Activated naive CD4-positive, alpha-beta T cell treated with anti-CD3 and anti-CD28 coated beads, Interleukin-2, amount 10 ng/mL, durations not matched to agents 7 days and 5 days (primary cell): ENCODE measurements at regions not wholly inside any gene's neighbourhood (a gene's known extent, or its start where the extent isn't known, plus 50 kb on each side); places are given as distances from the start of the nearest gene placed in this dataset.

Experiments used
- CTCF ChIA-PET: fragments of 350-600 bp; sonication (Branson Sonifier 250); formaldehyde crosslinking; loops from one replicate; lab custom pipeline; 2021; ENCODE audit warnings: antibody characterized with exemption; lab: Charles Lee
- DNase-seq: peaks from one replicate; pipeline ENCODE4 v3.0.0-alpha.2; 2020
- H3K27ac Mint-ChIP-seq: one replicate; pipeline ENCODE4 v1.8.0; 2021; ENCODE audit warnings: mild to moderate bottlenecking, moderate library complexity, mixed read lengths
- H3K27me3 Mint-ChIP-seq: one replicate; pipeline ENCODE4 v1.8.0; 2021; ENCODE audit warnings: mild to moderate bottlenecking, mixed read lengths
- H3K36me3 Mint-ChIP-seq: one replicate; pipeline ENCODE4 v1.8.0; 2021; ENCODE audit warnings: mixed read lengths
- H3K4me1 Mint-ChIP-seq: one replicate; pipeline ENCODE4 v1.8.0; 2021; ENCODE audit warnings: mixed read lengths
- H3K4me3 Mint-ChIP-seq: one replicate; pipeline ENCODE4 v1.8.0; 2021; ENCODE audit warnings: mild to moderate bottlenecking, moderate library complexity, mixed read lengths
- H3K9me3 Mint-ChIP-seq: one replicate; pipeline ENCODE4 v1.8.0; 2021; ENCODE audit warnings: mixed read lengths

DNA sequence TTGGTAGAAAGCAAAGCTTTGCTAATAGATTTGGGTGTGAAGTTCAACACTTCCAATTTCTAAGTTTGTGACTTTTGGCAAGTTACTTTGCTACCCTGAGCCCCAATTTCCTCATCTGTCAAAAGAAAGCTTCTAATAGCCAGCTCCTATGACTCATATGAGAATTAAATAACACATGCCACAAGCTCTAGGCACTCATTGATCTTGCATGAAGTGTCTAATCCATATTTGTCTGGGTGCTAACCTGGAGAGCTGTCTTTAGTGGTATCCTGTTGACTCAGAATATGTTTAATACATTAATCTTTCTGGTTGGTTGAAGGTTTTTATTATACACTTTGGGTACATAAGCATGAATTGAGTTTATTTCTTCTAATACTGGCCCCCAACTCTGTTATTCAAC lies 188.8 kb downstream of the POSTN start:
- DNase-seq, result no peak
- no peak overlapping the region for H3K4me3 Mint-ChIP-seq
- peaks cover 2% of the 10 kb centered on the region for H3K9me3 Mint-ChIP-seq
- no peaks in the 10 kb centered on the region for H3K27me3 Mint-ChIP-seq
- no peak overlapping the region for H3K27ac Mint-ChIP-seq
- H3K36me3 Mint-ChIP-seq, result no peaks in the 10 kb centered on the region
- no peaks in the 10 kb centered on the region for H3K4me1 Mint-ChIP-seq
- CTCF ChIA-PET, result no interaction called here

DNA sequence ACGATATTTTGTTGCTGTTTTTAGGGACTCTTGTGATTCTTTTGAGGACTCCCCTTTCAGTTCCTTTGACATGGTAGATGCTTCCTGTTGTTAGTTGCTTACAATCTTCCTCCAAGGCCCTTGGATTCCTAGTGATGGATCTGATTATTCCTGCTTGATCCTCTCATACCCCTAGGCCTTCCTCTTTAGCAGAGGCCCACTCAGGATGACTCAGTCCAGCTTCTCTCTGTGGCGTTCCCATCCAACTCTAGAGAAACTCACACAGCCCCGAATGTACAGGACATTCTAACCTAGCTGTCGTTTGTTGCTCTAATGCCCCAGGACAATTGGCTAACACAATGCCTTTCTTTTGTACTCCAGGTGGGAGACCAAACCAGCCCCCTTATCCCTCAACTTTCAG lies 191.4 kb downstream of the POSTN start:
- DNase-seq, result no peak
- H3K9me3 Mint-ChIP-seq, result peaks cover 2% of the 10 kb centered on the region
- H3K27ac Mint-ChIP-seq, result no peak overlapping the region
- no peaks in the 10 kb centered on the region for H3K27me3 Mint-ChIP-seq
- H3K4me3 Mint-ChIP-seq, result no peak overlapping the region
- CTCF ChIA-PET, result no interaction called here
- no peaks in the 10 kb centered on the region for H3K4me1 Mint-ChIP-seq
- no peaks in the 10 kb centered on the region for H3K36me3 Mint-ChIP-seq

DNA sequence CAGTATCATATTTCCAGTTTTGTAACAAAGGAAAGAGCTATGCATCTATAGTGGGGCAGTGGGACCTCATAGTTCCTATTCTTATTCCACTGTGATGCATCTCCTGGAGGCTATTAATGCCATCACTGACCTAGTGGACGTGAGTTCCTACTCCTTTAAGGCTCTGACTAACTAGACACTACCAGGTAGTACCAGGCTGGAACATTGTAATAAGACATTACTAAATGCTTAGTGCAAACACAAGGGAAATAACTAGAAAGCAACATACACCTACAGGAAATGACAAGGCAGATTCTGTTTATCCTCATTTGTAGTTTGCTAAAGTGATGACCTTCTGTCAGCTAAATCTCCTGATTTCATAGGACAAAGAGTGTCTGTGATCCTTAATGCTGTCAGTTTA lies 192.5 kb downstream of the POSTN start:
- Mint-ChIP-seq H3K4me1 (no peaks in the 10 kb centered on the region), H3K27ac (no peak overlapping the region), H3K9me3 (peaks cover 2% of the 10 kb centered on the region), H3K4me3 (no peak overlapping the region), H3K27me3 (no peaks in the 10 kb centered on the region), H3K36me3 (no peaks in the 10 kb centered on the region)
- DNase-seq, result no peak
- CTCF ChIA-PET, result no interaction called here

DNA sequence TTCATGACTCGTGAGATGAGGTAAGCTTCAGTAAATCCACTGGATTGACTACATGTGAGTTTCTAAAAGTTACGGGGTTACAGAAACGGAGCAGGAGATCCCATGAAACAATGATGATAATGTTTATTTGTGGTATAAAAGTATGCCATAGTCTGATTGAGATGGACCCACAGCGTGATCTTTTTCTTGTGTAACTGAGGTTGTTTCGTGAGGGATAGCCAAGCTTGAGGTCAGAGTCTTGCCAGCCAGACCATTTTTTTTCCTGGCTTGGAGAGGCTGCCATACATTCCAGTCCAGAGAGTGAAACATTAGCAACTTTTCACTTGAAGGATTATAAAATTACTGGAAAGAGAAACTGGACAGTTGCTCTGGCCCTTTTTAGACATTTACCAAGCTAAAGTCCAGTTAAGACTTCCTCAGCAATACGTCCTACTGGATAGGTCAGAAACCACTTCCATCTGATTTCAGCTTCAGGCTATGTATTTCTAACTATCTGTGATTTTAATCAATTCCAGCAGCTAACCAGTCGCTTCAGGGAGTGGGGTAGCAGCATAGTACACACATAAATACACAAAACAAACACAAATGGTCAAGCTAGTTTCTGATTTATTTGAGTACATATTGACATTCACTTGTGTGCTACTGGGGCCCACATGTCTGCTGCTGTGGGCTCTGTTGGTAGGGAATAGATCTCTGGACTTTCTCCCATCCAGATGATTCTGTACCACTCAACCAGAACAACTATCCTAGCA lies 194.6 kb downstream of the POSTN start:
- Mint-ChIP-seq H3K27me3 (no peaks in the 10 kb centered on the region), H3K9me3 (peaks cover 2% of the 10 kb centered on the region), H3K4me1 (no peaks in the 10 kb centered on the region), H3K4me3 (no peak overlapping the region), H3K27ac (no peak overlapping the region), H3K36me3 (no peaks in the 10 kb centered on the region)
- CTCF ChIA-PET, result no interaction called here
- no peak for DNase-seq

DNA sequence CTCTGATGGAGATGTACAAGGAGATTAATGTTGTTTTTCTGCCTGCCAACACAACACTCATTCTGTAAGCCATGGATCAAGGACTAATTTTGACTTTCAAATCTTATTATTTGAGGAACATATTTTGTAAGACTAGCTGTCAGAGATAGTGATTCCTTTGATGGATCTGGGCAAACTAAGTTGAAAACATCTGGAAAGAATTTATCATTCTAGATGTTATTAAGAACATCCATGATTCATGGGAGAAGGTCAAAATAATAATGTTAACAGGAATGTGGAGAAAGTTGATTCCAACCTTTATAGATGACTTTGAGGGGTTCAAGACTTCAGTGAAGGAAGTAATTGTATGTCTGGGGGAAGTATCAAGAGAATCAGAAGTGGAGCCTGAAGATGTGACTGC lies 196.8 kb downstream of the POSTN start:
- H3K4me3 Mint-ChIP-seq, result no peak overlapping the region
- H3K27me3 Mint-ChIP-seq, result no peaks in the 10 kb centered on the region
- CTCF ChIA-PET, result no interaction called here

DNA sequence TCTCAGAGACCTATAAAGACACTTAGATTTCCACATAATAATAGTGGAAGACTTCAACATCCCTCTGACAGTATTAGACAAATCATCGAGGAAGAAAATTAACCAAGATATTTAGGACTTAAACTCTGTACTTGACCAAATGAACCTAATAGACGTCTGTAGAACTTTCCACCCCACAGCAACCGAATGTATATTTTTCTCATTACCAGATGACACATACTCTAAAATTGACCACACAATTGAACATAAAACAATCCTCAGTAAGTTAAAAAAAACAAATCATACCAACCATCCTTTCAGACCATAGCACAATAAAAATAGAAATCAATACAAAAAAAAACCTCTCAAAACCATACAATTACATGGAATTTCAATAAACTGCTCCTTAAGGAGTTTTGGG lies 201.0 kb downstream of the POSTN start:
- Mint-ChIP-seq H3K27ac (no peak overlapping the region), H3K36me3 (no peaks in the 10 kb centered on the region), H3K4me3 (no peak overlapping the region), H3K9me3 (peaks cover 2% of the 10 kb centered on the region), H3K27me3 (no peaks in the 10 kb centered on the region), H3K4me1 (no peaks in the 10 kb centered on the region)
- no peak for DNase-seq
- CTCF ChIA-PET, result no interaction called here

More for the DNA sequence above, 196.8 kb downstream of the POSTN start:
- H3K4me1 Mint-ChIP-seq, result no peaks in the 10 kb centered on the region
- no peak for DNase-seq
- H3K27ac Mint-ChIP-seq, result no peak overlapping the region
- peaks cover under 1% of the 10 kb centered on the region for H3K9me3 Mint-ChIP-seq
- no peaks in the 10 kb centered on the region for H3K36me3 Mint-ChIP-seq

DNA sequence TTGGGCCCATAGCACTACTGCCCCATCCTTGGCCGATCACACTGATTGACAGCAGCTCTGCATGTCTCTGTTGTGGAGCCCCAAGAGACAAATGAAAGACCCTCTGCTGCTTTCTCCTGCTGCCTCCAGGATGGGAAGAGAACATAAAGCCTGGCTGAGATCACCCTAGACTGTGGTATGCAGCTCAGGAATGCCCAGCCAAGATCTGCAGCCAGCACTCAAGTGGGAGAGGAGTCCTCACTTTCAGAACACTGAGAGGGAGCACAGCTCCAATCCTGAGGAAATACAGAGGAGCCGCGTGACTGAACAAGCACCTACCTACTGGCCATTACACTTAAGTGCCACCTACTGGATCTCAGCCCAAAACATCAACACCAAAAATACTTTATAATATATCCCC lies 203.0 kb downstream of the POSTN start:
- DNase-seq, result no peak
- H3K36me3 Mint-ChIP-seq, result no peaks in the 10 kb centered on the region
- H3K9me3 Mint-ChIP-seq, result peaks cover 9% of the 10 kb centered on the region
- no peaks in the 10 kb centered on the region for H3K27me3 Mint-ChIP-seq
- no peak overlapping the region for H3K4me3 Mint-ChIP-seq
- CTCF ChIA-PET, result no interaction called here
- no peak overlapping the region for H3K27ac Mint-ChIP-seq
- no peaks in the 10 kb centered on the region for H3K4me1 Mint-ChIP-seq

DNA sequence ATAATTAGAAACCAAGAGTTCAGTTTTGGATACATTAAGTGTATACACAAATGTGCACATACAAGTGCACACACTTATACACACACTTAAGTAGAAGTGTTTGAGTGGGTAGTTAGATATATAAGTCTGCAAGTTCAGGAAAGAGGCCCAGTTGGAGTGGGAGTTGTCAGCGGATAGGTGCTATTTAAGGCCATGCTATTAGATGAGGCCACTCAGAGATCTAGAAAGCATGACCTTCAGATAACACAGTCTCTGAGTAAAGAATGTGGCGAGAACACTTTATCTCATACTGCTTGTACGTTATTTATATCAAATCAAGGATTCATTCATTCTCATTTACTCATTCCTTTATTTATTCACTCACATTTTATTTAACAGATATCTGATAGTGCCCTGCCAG lies 206.2 kb downstream of the POSTN start:
- Mint-ChIP-seq H3K27me3 (no peaks in the 10 kb centered on the region), H3K27ac (no peak overlapping the region), H3K4me3 (no peak overlapping the region), H3K36me3 (no peaks in the 10 kb centered on the region), H3K9me3 (peaks cover 9% of the 10 kb centered on the region), H3K4me1 (no peaks in the 10 kb centered on the region)
- CTCF ChIA-PET, result no interaction called here
- no peak for DNase-seq

DNA sequence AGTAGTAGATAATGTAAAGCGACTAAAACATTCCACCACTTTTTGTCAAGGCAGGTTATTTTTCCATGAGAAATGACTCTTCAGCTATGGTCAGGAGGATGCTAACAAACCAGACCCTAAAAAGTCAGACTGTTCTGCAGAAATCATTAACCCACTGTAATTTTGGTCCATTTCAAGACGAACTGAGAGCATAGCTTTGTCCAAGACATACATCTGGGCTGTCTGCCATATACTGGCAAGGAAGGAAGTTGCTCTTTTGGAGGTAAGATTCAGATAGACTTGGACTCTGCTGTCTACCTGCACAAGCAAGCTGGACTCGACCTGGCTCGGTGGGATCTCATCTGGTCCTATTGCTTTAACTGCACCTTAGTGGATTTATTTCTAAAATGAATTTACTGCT lies 207.8 kb downstream of the POSTN start:
- CTCF ChIA-PET, result no interaction called here
- H3K36me3 Mint-ChIP-seq, result no peaks in the 10 kb centered on the region

DNA sequence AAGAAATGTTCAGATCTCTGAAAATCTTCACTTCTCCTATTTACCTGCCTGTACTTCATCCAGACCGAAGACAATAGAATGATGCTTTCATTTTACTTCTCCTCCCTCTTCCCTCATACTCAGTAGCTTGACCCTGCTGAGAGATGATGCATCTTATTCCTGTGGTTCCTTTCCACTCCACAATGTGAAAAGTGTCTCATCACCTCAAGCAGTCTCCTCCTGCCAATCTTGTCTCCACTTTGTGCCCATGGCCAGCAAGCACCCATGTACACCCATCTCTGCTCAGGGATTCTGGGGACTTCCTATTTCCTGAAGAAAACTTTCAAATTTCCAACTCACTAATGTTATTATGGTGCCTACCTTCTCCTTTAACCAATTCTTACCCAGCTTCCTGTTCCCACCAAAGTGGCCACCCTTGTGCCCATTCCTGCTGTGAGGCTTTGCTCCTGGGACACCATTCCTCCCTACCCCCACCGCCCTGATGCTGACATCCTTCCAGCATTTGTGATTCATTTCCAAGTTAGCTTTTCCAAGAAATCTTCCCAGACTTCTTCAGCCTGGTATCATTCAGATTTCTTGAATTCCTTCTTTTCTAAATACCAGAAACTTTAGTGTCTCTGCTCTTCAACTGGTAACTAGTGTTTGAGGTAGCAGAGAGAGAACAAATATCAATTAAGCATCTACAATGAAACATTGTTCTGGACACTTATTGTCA lies 212.5 kb downstream of the POSTN start:
- H3K4me1 Mint-ChIP-seq, result no peaks in the 10 kb centered on the region
- no peak for DNase-seq
- H3K9me3 Mint-ChIP-seq, result peaks cover 3% of the 10 kb centered on the region
- no peaks in the 10 kb centered on the region for H3K27me3 Mint-ChIP-seq
- CTCF ChIA-PET, result interaction anchor here (0.5 kb wide), 1 partner anchor 569 kb away, joined by 3 read pairs; no protein-coding TSS in a partner anchor
- no peak overlapping the region for H3K27ac Mint-ChIP-seq
- H3K36me3 Mint-ChIP-seq, result no peaks in the 10 kb centered on the region
- no peak overlapping the region for H3K4me3 Mint-ChIP-seq

More for the DNA sequence above, 207.8 kb downstream of the POSTN start:
- Mint-ChIP-seq H3K9me3 (peaks cover 12% of the 10 kb centered on the region), H3K27ac (no peak overlapping the region), H3K4me3 (no peak overlapping the region), H3K27me3 (no peaks in the 10 kb centered on the region), H3K4me1 (no peaks in the 10 kb centered on the region)
- no peak for DNase-seq

DNA sequence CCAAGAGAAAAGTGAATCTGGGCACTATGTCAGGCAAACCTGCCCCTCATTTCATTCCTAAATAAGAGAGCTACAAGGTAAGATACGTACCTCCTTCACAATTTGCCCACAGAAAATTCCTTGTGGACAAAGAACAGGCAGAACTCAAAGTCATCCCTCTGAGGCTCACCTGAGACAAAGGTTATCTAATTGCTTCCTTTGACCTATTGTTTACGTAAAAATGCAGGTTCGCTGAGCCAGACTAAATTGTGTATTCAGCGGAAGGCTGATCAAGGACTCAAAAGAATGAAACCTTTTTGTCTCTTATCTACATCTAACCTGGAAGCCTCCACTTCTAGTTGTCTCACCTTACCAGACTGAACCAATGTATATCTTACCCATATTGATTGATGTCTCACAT lies 213.3 kb downstream of the POSTN start:
- Mint-ChIP-seq H3K27ac (no peak overlapping the region), H3K4me3 (no peak overlapping the region), H3K4me1 (no peaks in the 10 kb centered on the region), H3K27me3 (no peaks in the 10 kb centered on the region), H3K9me3 (peaks cover 3% of the 10 kb centered on the region), H3K36me3 (no peaks in the 10 kb centered on the region)
- CTCF ChIA-PET, result interaction anchor here (0.5 kb wide), 1 partner anchor 569 kb away, joined by 3 read pairs; no protein-coding TSS in a partner anchor
- no peak for DNase-seq

DNA sequence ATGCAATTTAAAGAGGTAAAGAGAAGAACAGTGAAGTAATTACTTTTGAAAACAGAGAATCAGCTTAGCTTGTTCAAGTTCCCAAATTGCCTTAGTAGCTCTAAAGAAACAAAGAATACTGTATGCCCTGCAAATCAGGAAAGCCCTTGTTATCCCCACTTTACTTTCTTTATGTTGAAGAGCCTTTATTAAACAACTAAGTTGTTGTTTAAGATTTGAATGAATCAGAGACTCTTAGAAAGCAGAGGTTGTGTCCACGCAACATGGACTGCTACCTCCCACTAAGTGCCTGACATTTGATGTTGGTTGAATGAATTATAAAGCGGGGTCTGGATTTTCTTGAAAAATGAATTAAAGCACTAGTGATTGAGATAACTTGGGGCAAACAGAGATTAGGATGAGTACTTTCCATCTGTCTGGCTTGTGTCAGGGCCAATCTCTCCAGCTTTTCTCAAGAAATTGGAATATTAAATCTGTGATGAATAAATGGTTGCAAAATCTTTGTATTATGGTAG lies 214.7 kb downstream of the POSTN start:
- DNase-seq, result no peak
- Mint-ChIP-seq H3K4me1 (no peaks in the 10 kb centered on the region), H3K4me3 (no peak overlapping the region), H3K27me3 (no peaks in the 10 kb centered on the region), H3K27ac (no peak overlapping the region), H3K9me3 (peaks cover 3% of the 10 kb centered on the region), H3K36me3 (no peaks in the 10 kb centered on the region)
- CTCF ChIA-PET, result no interaction called here

DNA sequence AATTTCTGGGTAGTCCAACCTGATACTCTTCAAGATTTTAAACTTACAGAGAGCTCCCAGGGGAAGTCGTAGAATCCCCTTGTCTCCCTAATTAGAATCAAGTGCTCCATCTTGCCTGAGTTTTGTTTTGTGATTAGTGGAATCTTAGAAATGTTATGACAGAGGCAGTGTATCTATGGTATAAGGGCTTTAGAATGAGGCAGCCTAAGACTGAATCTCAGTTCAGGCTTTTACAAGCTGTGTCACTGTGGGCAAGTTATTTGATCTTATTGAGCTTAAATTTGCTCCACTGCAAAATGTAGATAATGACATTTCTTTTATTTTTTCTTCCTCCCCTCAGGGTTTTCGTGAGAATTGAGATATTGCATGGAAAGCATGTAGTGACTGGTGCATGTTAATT lies 215.5 kb downstream of the POSTN start:
- CTCF ChIA-PET, result no interaction called here
- peaks cover 3% of the 10 kb centered on the region for H3K9me3 Mint-ChIP-seq
- DNase-seq, result no peak
- no peaks in the 10 kb centered on the region for H3K4me1 Mint-ChIP-seq
- H3K27me3 Mint-ChIP-seq, result no peaks in the 10 kb centered on the region
- no peak overlapping the region for H3K27ac Mint-ChIP-seq
- H3K36me3 Mint-ChIP-seq, result no peaks in the 10 kb centered on the region
- no peak overlapping the region for H3K4me3 Mint-ChIP-seq

DNA sequence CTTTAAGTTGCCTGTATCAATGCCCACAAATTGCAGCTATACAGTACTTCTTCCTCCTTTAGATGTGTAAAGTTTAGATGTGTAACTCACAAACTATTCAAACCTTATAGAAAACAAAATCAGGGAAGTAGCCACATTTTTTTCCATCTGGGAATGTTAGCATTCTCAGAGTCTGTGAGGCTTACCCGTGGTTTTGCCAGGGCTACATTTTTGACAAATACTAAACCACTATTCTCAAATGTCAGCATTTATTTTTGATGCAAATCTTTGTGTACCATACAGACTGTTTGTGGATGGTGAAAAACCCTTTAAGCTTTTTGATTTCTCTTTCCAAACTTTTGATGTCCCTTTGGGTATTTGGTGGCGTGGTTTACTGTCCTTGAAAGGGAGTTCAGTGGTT lies 216.4 kb downstream of the POSTN start:
- H3K27ac Mint-ChIP-seq, result no peak overlapping the region
- H3K4me3 Mint-ChIP-seq, result no peak overlapping the region
- no peaks in the 10 kb centered on the region for H3K36me3 Mint-ChIP-seq
- H3K27me3 Mint-ChIP-seq, result no peaks in the 10 kb centered on the region
- H3K9me3 Mint-ChIP-seq, result peaks cover 3% of the 10 kb centered on the region
- CTCF ChIA-PET, result no interaction called here
- DNase-seq, result no peak
- H3K4me1 Mint-ChIP-seq, result no peaks in the 10 kb centered on the region

DNA sequence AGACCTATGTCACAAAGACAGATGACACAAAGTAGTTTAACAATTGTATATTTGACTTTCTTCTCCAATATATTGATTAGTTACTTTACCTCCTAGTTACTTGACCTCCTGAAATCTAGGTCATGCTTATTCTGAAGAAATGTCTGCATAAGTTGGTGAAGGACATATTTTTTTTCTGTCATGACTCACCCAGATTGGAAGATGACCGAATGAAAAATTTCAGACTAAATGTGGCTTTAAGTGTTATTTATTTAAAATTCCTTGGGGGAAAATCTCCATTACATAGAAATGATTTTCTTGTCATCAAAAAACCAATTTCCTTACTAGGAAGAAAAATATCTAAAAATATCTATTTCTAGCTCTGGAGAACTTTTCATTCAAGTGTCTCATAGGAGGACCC lies 217.1 kb downstream of the POSTN start:
- Mint-ChIP-seq H3K9me3 (peaks cover 3% of the 10 kb centered on the region), H3K36me3 (no peaks in the 10 kb centered on the region), H3K27me3 (no peaks in the 10 kb centered on the region), H3K4me1 (no peaks in the 10 kb centered on the region), H3K27ac (no peak overlapping the region), H3K4me3 (no peak overlapping the region)
- DNase-seq, result no peak
- CTCF ChIA-PET, result interaction anchor here (0.7 kb wide), 1 partner anchor 158 kb away, joined by 4 read pairs; no protein-coding TSS in a partner anchor
